ENCODE measurements at regions not wholly inside any gene's neighbourhood (a gene's known extent, or its start where the extent isn't known, plus 50 kb on each side); places are given as distances from the start of the nearest gene placed in this dataset.
"Not testable (repeated sequence)": the region's sequence is repeated elsewhere in the genome, so short reads cannot be mapped to it uniquely, and the experiment has no call there.

- DNase-seq (ENCODE audit: low spot score), result no peak
These were observed 107.0 kb upstream of the TMEM132E start for GRCh38 chr17:34472363-34472762.

GRCh38 chr17:34471278-34471677 lies 108.1 kb upstream of the TMEM132E start:
- DNase-seq (ENCODE audit: low spot score), result not testable (repeated sequence)

- no peak for DNase-seq (ENCODE audit: low spot score)
These were observed 102.8 kb upstream of the CCL1 start for GRCh38 chr17:34465789-34466188.

GRCh38 chr17:34464812-34465211 lies 101.8 kb upstream of the CCL1 start:
- no peak for DNase-seq (ENCODE audit: low spot score)

- no peak for DNase-seq (ENCODE audit: low spot score)
These were observed 95.2 kb upstream of the CCL1 start for GRCh38 chr17:34458266-34458665.

- no peak for DNase-seq (ENCODE audit: low spot score)
These were observed 93.1 kb upstream of the CCL1 start for GRCh38 chr17:34456121-34456520.

GRCh38 chr17:34452769-34453168 lies 89.7 kb upstream of the CCL1 start:
- no peak for DNase-seq (ENCODE audit: low spot score)

GRCh38 chr17:34451313-34451712 lies 88.3 kb upstream of the CCL1 start:
- DNase-seq (ENCODE audit: low spot score), result no peak

GRCh38 chr17:34447406-34447805 lies 84.4 kb upstream of the CCL1 start:
- DNase-seq (ENCODE audit: low spot score), result no peak

- DNase-seq (ENCODE audit: low spot score), result no peak
These were observed 82.1 kb upstream of the CCL1 start for GRCh38 chr17:34445101-34445500.

- DNase-seq (ENCODE audit: low spot score), result peak; percentile 21
These were observed 80.8 kb upstream of the CCL1 start for GRCh38 chr17:34443619-34444469.

GRCh38 chr17:34442387-34443111 lies 79.5 kb upstream of the CCL1 start:
- no peak for DNase-seq (ENCODE audit: low spot score)

- DNase-seq (ENCODE audit: low spot score), result no peak
These were observed 74.2 kb upstream of the CCL1 start for GRCh38 chr17:34437188-34437587.

- no peak for DNase-seq (ENCODE audit: low spot score)
These were observed 73.6 kb upstream of the CCL1 start for GRCh38 chr17:34436607-34437006.

- no peak for DNase-seq (ENCODE audit: low spot score)
These were observed 72.3 kb upstream of the CCL1 start for GRCh38 chr17:34435182-34435928.

GRCh38 chr17:34434052-34434451 lies 71.0 kb upstream of the CCL1 start:
- DNase-seq (ENCODE audit: low spot score), result no peak

GRCh38 chr17:34424814-34425491 lies 61.9 kb upstream of the CCL1 start:
- DNase-seq (ENCODE audit: low spot score), result no peak

GRCh38 chr17:34423978-34424813 lies 61.2 kb upstream of the CCL1 start:
- DNase-seq (ENCODE audit: low spot score), result no peak

GRCh38 chr17:34423315-34423714 lies 60.3 kb upstream of the CCL1 start:
- DNase-seq (ENCODE audit: low spot score), result not testable (repeated sequence)

- DNase-seq (ENCODE audit: low spot score), result no peak
These were observed 57.9 kb upstream of the CCL1 start for GRCh38 chr17:34420900-34421299.

GRCh38 chr17:34420254-34420766 lies 57.3 kb upstream of the CCL1 start:
- peak; percentile 85 for DNase-seq (ENCODE audit: low spot score)
